ENCODE measurements at regions not wholly inside any gene's neighbourhood (a gene's known extent, or its start where the extent isn't known, plus 50 kb on each side); places are given as distances from the start of the nearest gene placed in this dataset.

DNA sequence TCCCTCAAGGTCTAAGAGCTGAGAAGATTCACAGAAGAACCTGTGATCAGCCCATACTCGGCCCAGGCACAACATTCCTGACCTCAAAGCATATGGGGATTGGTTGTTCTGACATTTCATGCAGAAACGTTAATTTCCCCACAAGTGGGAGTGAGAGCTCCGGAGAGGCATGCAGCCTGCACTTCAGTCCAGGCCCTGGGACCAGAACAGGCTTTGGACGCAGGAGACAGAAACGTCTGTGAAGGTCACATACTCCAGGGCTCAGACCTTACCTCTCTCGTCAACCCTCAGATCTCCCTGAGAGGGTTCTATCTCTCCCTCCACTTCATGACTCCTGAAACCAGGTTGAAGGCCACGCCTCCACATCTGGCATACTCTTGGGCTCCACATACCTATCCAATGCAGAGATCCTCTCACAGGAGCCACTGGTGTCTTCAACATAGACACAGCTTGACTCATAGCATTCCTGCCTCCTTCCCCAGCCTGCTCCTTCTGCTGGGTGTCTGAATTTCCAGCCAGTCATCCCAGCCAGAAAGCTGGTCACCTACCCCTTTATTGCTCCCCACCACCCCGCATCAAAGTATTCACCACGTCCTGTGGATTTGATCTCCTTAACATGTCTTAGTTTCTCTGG, 149.2 kb downstream of the OMA1 start:
- no peaks in the 10 kb centered on the region for H3K9me3 ChIP-seq (ENCODE audit: insufficient read depth, low read depth, low read length)
- peaks cover 43% of the 10 kb centered on the region for H3K4me1 Mint-ChIP-seq (ENCODE audit: low read depth, unreplicated experiment)
- no peaks in the 10 kb centered on the region for H3K27me3 ChIP-seq (ENCODE audit: insufficient read depth, low read length)
- no peak overlapping the region for H3K9ac ChIP-seq (ENCODE audit: low read length)
- no peaks in the 10 kb centered on the region for H3K79me2 ChIP-seq (ENCODE audit: insufficient read depth, low read length)
- no peak overlapping the region for H2AFZ ChIP-seq (ENCODE audit: low read depth, low read length)
- no peaks in the 10 kb centered on the region for H4K20me1 ChIP-seq (ENCODE audit: insufficient read depth, low read length)
- H3K36me3 Mint-ChIP-seq (ENCODE audit: low read depth, unreplicated experiment), result no peaks in the 10 kb centered on the region
- DNase-seq (ENCODE audit: low read depth), result peak; percentile 90
- peak overlapping the region; percentile 93 for H3K27ac Mint-ChIP-seq (ENCODE audit: unreplicated experiment)
- no peaks in the 10 kb centered on the region for H3K36me3 ChIP-seq (ENCODE audit: insufficient read depth, low read length)
- no peak for TF ChIP-seq EZH2 (IDR thresholded peaks at IDR 0.05; ENCODE audit: insufficient read depth, low read length)
- TF ChIP-seq, protein P1, sequence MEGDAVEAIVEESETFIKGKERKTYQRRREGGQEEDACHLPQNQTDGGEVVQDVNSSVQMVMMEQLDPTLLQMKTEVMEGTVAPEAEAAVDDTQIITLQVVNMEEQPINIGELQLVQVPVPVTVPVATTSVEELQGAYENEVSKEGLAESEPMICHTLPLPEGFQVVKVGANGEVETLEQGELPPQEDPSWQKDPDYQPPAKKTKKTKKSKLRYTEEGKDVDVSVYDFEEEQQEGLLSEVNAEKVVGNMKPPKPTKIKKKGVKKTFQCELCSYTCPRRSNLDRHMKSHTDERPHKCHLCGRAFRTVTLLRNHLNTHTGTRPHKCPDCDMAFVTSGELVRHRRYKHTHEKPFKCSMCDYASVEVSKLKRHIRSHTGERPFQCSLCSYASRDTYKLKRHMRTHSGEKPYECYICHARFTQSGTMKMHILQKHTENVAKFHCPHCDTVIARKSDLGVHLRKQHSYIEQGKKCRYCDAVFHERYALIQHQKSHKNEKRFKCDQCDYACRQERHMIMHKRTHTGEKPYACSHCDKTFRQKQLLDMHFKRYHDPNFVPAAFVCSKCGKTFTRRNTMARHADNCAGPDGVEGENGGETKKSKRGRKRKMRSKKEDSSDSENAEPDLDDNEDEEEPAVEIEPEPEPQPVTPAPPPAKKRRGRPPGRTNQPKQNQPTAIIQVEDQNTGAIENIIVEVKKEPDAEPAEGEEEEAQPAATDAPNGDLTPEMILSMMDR (IDR thresholded peaks at IDR 0.05; ENCODE audit: insufficient read depth, low read depth, low read length), result no peak
- H3K9me3 Mint-ChIP-seq (ENCODE audit: unreplicated experiment), result peaks cover 2% of the 10 kb centered on the region
- peak; percentile 52 for FAIRE-seq
- peak overlapping the region; percentile 48 for H3K4me2 ChIP-seq (ENCODE audit: low read length)
- peak overlapping the region; percentile 35 for H3K27ac ChIP-seq (ENCODE audit: low read depth, low read length)
- H3K27me3 Mint-ChIP-seq (ENCODE audit: low read depth, unreplicated experiment), result no peaks in the 10 kb centered on the region
- H3K4me3 ChIP-seq (ENCODE audit: insufficient read depth, low read depth, low read length), result no peak overlapping the region
- H3K4me1 ChIP-seq (ENCODE audit: insufficient read depth, low read length), result peaks cover 41% of the 10 kb centered on the region
- peak overlapping the region; percentile 17 for H3K4me3 Mint-ChIP-seq (ENCODE audit: unreplicated experiment)

DNA sequence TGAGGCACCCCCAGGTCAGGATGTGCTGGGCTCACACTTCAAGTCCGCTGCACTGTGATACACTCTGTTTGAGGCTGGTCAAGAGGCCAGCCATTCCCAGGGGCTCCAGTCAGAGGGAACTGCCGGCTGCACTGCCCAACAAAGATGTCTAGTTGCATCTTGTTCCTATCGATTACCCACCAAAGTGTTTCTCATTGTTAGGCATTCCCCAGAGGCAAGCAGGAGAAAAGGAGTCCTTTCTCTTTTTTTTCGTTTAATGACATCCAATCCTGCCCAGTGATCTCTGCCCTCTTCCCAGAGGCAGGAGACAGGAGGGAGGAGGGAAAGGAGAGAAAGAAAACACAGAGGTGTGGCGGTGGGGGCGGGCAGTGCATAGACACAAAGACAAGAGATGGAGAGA, 150.4 kb downstream of the OMA1 start:
- no peak for FAIRE-seq
- Histone ChIP-seq H2AFZ (ENCODE audit: low read depth, low read length) (peak overlapping the region; percentile 26), H3K4me2 (ENCODE audit: low read length) (peak overlapping the region; percentile 70), H3K4me3 (ENCODE audit: insufficient read depth, low read depth, low read length) (no peak overlapping the region), H3K79me2 (ENCODE audit: insufficient read depth, low read length) (no peaks in the 10 kb centered on the region), H3K36me3 (ENCODE audit: insufficient read depth, low read length) (no peaks in the 10 kb centered on the region), H3K27ac (ENCODE audit: low read depth, low read length) (peak overlapping the region; percentile 61), H3K27me3 (ENCODE audit: insufficient read depth, low read length) (no peaks in the 10 kb centered on the region), H3K9me3 (ENCODE audit: insufficient read depth, low read depth, low read length) (no peaks in the 10 kb centered on the region), H3K4me1 (ENCODE audit: insufficient read depth, low read length) (peaks cover 36% of the 10 kb centered on the region), H4K20me1 (ENCODE audit: insufficient read depth, low read length) (no peaks in the 10 kb centered on the region), H3K9ac (ENCODE audit: low read length) (peak overlapping the region; percentile 26)
- H3K36me3 Mint-ChIP-seq (ENCODE audit: low read depth, unreplicated experiment), result no peaks in the 10 kb centered on the region
- no peaks in the 10 kb centered on the region for H3K27me3 Mint-ChIP-seq (ENCODE audit: low read depth, unreplicated experiment)
- no peak overlapping the region for H3K4me3 Mint-ChIP-seq (ENCODE audit: unreplicated experiment)
- no peak for DNase-seq (ENCODE audit: low read depth)
- H3K4me1 Mint-ChIP-seq (ENCODE audit: low read depth, unreplicated experiment), result peaks cover 39% of the 10 kb centered on the region
- peaks cover 2% of the 10 kb centered on the region for H3K9me3 Mint-ChIP-seq (ENCODE audit: unreplicated experiment)
- H3K27ac Mint-ChIP-seq (ENCODE audit: unreplicated experiment), result peak overlapping the region; percentile 85
- TF ChIP-seq EZH2 (IDR thresholded peaks at IDR 0.05; ENCODE audit: insufficient read depth, low read length), result no peak
- TF ChIP-seq, protein P1 (IDR thresholded peaks at IDR 0.05; ENCODE audit: insufficient read depth, low read depth, low read length), result no peak

DNA sequence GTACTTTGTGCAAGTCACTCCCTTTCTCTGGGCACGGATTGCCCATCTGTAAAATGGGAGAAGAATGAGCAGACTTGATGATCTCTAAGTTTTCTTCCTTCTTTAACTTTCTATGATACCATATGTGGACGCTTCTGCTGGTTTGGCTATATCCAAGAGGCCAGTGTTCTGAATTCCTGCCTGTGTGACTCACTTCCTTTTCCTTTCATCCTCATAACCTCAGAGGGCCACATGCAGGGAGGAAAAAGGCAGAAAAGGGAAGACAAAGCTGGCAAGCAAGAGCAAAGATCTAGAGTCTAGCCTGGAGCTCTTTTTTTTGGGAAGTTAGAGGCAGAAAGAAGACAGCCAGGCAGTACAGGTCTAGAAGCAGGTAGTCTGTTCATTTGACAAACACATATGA, 151.2 kb downstream of the OMA1 start:
- H3K9me3 Mint-ChIP-seq (ENCODE audit: unreplicated experiment), result peaks cover 2% of the 10 kb centered on the region
- Histone ChIP-seq H3K27ac (ENCODE audit: low read depth, low read length) (peak overlapping the region; percentile 61), H4K20me1 (ENCODE audit: insufficient read depth, low read length) (no peaks in the 10 kb centered on the region), H2AFZ (ENCODE audit: low read depth, low read length) (no peak overlapping the region), H3K79me2 (ENCODE audit: insufficient read depth, low read length) (no peaks in the 10 kb centered on the region), H3K27me3 (ENCODE audit: insufficient read depth, low read length) (no peaks in the 10 kb centered on the region), H3K4me2 (ENCODE audit: low read length) (peak overlapping the region; percentile 70), H3K9ac (ENCODE audit: low read length) (peak overlapping the region; percentile 16), H3K4me1 (ENCODE audit: insufficient read depth, low read length) (peaks cover 36% of the 10 kb centered on the region), H3K36me3 (ENCODE audit: insufficient read depth, low read length) (no peaks in the 10 kb centered on the region), H3K9me3 (ENCODE audit: insufficient read depth, low read depth, low read length) (no peaks in the 10 kb centered on the region), H3K4me3 (ENCODE audit: insufficient read depth, low read depth, low read length) (no peak overlapping the region)
- no peaks in the 10 kb centered on the region for H3K27me3 Mint-ChIP-seq (ENCODE audit: low read depth, unreplicated experiment)
- TF ChIP-seq, protein P1 (IDR thresholded peaks at IDR 0.05; ENCODE audit: insufficient read depth, low read depth, low read length), result no peak
- TF ChIP-seq EZH2 (IDR thresholded peaks at IDR 0.05; ENCODE audit: insufficient read depth, low read length), result no peak
- no peaks in the 10 kb centered on the region for H3K36me3 Mint-ChIP-seq (ENCODE audit: low read depth, unreplicated experiment)
- FAIRE-seq (peak; percentile 99), DNase-seq (ENCODE audit: low read depth) (peak; percentile 92)
- H3K4me3 Mint-ChIP-seq (ENCODE audit: unreplicated experiment), result no peak overlapping the region
- peaks cover 39% of the 10 kb centered on the region for H3K4me1 Mint-ChIP-seq (ENCODE audit: low read depth, unreplicated experiment)
- peak overlapping the region; percentile 85 for H3K27ac Mint-ChIP-seq (ENCODE audit: unreplicated experiment)

All from astrocyte (in vitro differentiated cells and primary cell).